H1 (cell line): ENCODE measurements at regions not wholly inside any gene's neighbourhood (a gene's known extent, or its start where the extent isn't known, plus 50 kb on each side); places are given as distances from the start of the nearest gene placed in this dataset.

Source experiments
- CTCF ChIP-seq, 3 experiments: IDR thresholded peaks; 1 replicate in 2 of 3; 2 replicates in 1 of 3; pipeline versions ENCODE4 v1.5.1 to v1.6.1; 2011; ENCODE audit warnings: low read length in 3 of 3, mild to moderate bottlenecking in 3 of 3, inconsistent platforms in 2 of 3, low read depth in 1 of 3, moderate library complexity in 1 of 3; ENCODE audit not compliant: insufficient read depth in 1 of 3; ENCODE audit errors: control extremely low read depth in 1 of 3
- KDM4A ChIP-seq: IDR thresholded peaks from one replicate; pipeline ENCODE4 v1.7.1; 2012; ENCODE audit warnings: low read depth, mild to moderate bottlenecking, moderate library complexity, low read length, inconsistent platforms; ENCODE audit not compliant: severe bottlenecking
- MAFK ChIP-seq: IDR thresholded peaks from 2 replicates; pipeline ENCODE4 v1.6.1; 2012; ENCODE audit warnings: low read depth, mild to moderate bottlenecking, improper control_type of control experiment, low read length
- POLR2AphosphoS5 ChIP-seq: IDR thresholded peaks from 2 replicates; pipeline ENCODE4 v1.6.1; 2011; ENCODE audit warnings: low read depth, low read length
- RNF2 ChIP-seq: fragments of 200-900, 300-1000 bp; sonication (generic); IDR thresholded peaks from 2 replicates; pipeline ENCODE4 v1.7.1; 2016; ENCODE audit warnings: borderline replicate concordance, low read depth, mild to moderate bottlenecking, antibody characterized with exemption, low read length; ENCODE audit not compliant: poor library complexity, severe bottlenecking; ENCODE audit errors: missing control alignments
- SP4 ChIP-seq: IDR thresholded peaks from 2 replicates; pipeline ENCODE4 v1.6.1; 2012; ENCODE audit warnings: low read length, inconsistent platforms
- TAF7 ChIP-seq: optimal IDR thresholded peaks from 2 replicates; pipeline ENCODE3; 2011; ENCODE audit warnings: low read depth, mild to moderate bottlenecking, inconsistent platforms, low read length, moderate library complexity, borderline replicate concordance

DNA sequence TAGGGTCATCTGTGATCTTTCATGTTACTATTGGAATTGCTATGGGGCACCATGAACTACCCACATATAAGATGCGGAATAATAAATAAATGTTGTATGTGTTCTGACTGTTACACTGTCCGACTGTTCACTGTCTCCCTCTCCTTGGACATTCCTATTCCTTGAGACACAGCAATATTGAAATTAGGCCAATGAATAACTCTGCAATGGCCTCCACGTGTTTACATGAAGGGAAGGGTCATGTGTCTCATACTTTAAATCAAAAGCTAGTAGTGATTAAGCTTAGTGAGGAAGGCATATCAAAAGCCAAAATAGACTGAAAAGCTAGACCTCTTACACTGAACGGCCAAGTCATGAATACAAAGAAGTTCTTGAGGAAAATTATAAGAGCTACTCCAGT lies 751.3 kb downstream of the SOCS6 start (continued):
- TF ChIP-seq CTCF (IDR thresholded peaks at IDR 0.05; ENCODE audit: control extremely low read depth in 1 of 3, insufficient read depth in 1 of 3, low read depth in 1 of 3, low read length in 3 of 3) (no peak), RNF2 (no peak), TAF7 (no peak), SP4 (no peak), KDM4A (no peak), MAFK (no peak), POLR2AphosphoS5 (no peak)
